ENCODE measurements at regions not wholly inside any gene's neighbourhood (a gene's known extent, or its start where the extent isn't known, plus 50 kb on each side); places are given as distances from the start of the nearest gene placed in this dataset.

- TF ChIP-seq EP300 (IDR thresholded peaks at IDR 0.05), result no peak
- TF ChIP-seq, protein P1, sequence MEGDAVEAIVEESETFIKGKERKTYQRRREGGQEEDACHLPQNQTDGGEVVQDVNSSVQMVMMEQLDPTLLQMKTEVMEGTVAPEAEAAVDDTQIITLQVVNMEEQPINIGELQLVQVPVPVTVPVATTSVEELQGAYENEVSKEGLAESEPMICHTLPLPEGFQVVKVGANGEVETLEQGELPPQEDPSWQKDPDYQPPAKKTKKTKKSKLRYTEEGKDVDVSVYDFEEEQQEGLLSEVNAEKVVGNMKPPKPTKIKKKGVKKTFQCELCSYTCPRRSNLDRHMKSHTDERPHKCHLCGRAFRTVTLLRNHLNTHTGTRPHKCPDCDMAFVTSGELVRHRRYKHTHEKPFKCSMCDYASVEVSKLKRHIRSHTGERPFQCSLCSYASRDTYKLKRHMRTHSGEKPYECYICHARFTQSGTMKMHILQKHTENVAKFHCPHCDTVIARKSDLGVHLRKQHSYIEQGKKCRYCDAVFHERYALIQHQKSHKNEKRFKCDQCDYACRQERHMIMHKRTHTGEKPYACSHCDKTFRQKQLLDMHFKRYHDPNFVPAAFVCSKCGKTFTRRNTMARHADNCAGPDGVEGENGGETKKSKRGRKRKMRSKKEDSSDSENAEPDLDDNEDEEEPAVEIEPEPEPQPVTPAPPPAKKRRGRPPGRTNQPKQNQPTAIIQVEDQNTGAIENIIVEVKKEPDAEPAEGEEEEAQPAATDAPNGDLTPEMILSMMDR (IDR thresholded peaks at IDR 0.05), result no peak
Measured at GRCh38 chr19:33872445-33873320, 76.0 kb downstream of the KCTD15 start.

Measured in suprapubic skin (tissue), 3 donors.